NCI-H2171 treated with DMSO at 0.1 percent for 48 hours (cell line): ENCODE measurements at regions not wholly inside any gene's neighbourhood (a gene's known extent, or its start where the extent isn't known, plus 50 kb on each side); places are given as distances from the start of the nearest gene placed in this dataset.
"Not testable (repeated sequence)": the region's sequence is repeated elsewhere in the genome, so short reads cannot be mapped to it uniquely, and the experiment has no call there.

ENCODE experiments used
- DNase-seq: peaks from one replicate; lab custom pipeline; 2025; lab: John Stamatoyannopoulos, UW

GRCh38 chr4:13984991-13985800, 357.7 kb upstream of the BOD1L1 start:
- DNase-seq, result no peak

GRCh38 chr4:13985837-13986236, 358.3 kb upstream of the BOD1L1 start:
- DNase-seq, result no peak

DNA sequence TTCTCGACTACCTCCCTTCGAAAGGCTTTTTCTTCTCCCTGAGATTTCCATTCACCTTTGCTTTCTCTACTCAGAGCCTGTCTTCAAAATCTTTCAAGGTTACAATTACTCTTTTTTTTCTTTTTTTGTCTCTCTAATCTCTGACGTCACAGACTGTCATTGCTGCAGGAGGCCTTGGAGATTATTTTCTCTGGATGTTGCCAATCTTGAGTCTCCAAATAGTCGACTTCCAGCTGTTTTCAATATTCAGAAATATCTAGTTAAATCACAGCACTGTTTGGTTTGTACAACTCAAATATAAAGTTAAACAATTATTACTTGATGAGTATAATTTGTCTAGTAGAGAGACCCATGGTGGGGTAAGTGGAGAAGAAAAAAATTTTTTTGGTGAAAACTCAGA, 359.0 kb upstream of the BOD1L1 start:
- no peak for DNase-seq

GRCh38 chr4:13988353-13989305, 361.1 kb upstream of the BOD1L1 start:
- DNase-seq, result no peak

DNA sequence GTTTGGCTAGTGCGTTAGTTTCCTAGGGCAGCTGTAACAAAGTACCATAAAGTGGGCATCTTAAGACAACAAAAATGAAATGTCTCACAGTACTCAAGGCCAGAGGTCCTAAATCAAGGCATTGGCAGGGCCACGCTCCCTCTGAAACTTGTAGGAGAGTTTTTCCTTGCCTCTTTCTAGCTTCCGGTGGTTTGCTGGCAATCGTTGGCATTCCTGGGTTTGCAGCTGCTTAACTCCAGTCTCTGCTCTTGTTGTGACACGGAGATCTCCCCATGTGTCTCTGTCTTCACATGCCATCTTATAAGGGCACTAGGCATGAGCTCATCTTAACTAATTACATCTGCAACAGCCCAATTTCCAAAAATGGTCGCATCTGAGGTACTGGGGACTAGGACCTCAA, 362.0 kb upstream of the BOD1L1 start:
- DNase-seq, result no peak

GRCh38 chr4:13990596-13991589, 363.4 kb upstream of the BOD1L1 start:
- no peak for DNase-seq

GRCh38 chr4:13992041-13992440, 364.5 kb upstream of the BOD1L1 start:
- DNase-seq, result no peak

DNA sequence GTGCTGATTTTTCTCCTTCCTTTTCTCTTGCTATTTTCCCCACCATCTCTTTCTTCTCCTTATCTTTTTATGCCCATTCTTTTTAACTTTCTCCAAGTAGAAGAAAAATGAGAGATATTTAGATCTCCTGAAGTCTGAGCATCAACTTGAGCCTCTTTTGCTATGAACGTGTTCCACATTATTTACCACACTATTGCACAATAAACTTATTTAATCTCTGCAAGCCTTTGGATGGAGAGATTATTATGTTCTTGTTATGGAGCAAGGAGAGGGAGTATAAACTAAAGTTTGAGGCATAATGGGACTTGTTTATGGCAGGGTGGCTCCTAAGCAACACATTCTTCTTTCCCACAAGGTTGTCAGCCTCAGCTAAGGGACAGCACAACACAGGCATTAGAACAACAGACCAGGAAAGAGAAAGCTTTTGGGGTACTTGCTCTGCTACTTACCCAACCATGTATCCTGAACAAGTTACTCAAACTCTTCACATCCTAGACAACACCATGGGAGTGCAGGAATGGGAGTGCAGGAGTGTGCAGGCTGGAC, 365.5 kb upstream of the BOD1L1 start:
- no peak for DNase-seq

GRCh38 chr4:13994016-13994415, 366.5 kb upstream of the BOD1L1 start:
- no peak for DNase-seq

GRCh38 chr4:13998850-13999445, 371.4 kb upstream of the BOD1L1 start:
- no peak for DNase-seq

- DNase-seq, result no peak
These were observed 372.7 kb upstream of the BOD1L1 start for GRCh38 chr4:14000091-14000814.

- DNase-seq, result not testable (repeated sequence)
These were observed 374.8 kb upstream of the BOD1L1 start for GRCh38 chr4:14002331-14002730.

GRCh38 chr4:14008494-14008893, 381.0 kb upstream of the BOD1L1 start:
- DNase-seq, result no peak

DNA sequence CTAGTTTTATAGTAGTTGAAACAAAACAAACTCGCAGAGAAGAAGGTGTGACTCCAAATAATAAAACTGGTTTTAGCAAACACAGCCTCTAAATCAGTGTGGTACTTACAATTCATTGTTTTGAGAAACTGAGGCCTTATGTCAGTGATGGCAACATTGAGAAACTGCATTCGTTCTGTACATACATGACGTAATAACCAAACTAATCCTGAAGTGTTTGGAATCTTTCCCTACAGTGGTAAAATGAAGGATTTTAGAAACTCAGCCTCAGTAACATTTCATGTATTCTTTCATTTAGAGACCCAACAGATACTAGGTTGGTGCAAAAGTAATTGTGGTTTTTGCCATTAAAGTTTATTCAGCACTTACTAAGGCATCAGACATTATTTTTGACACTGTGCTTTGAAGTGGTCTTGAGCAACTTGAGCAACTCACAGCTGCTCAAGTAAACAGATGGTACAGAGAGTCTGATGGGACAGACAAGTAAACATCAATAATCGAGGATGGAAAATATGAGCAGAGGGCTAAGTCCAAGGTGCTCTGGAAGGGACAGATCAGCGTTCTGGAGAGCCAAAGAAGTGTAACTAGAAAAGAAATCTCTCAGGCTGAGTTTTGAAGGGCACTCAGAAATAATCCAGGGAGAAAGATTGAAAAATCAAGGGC, 390.8 kb upstream of the BOD1L1 start:
- no peak for DNase-seq

DNA sequence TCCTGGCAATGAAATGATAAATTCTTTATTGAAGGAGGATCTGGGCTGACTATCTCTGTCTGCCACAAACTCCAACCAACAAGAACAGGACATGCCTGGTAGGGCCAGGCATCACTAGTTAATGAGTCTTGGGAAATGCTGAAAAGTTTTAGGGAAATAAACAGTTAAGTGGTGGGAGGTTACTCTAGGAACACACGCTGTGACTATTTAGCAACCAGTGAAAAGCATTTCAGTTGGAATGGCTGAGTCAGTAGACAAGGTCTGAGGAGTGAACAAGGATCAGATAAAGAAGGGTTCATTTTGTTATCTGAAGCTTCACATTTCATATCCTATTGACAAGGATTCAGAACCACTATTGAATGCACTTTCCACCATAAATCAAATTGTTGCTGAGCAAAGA, 394.9 kb upstream of the BOD1L1 start:
- no peak for DNase-seq

DNA sequence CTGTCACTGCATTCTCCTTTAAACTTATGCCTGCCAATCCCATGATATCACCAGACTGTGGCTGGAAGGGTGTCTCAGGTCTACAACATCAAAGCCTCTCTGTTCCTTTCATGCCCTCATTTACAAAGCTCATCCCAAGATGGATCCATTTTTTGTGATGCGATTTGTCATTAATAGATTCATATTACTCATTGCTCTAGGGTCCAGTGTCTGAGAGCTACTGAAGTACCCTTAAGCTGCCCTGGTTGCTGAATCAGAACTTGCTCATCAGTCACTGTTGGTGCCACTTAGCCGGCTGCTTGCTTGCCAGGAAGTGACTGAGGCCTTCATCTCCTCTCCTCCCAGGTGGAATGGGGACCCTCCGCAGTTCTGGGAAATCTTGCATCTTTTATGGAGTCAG, 395.5 kb upstream of the BOD1L1 start:
- DNase-seq, result no peak

DNA sequence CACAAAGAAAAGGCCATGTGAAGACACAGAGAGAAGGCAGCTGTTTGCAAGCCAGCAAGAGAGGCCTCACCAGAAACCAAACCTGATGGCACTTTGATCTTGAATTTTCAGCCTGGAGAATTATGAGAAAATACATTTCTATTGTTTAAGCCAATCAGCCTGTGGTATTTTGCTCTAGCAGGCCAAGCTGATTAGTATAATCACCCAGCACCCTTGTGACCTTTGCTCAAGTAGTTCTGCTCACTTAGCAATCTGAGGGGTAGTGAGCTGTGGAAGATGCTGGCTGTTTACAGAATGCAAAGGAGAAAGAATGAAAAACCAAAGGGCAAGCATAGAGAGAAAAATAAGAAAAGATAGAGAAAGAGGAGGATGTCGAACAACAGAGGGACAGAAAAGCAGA, 396.4 kb upstream of the BOD1L1 start:
- DNase-seq, result no peak

GRCh38 chr4:14025111-14025510, 397.6 kb upstream of the BOD1L1 start:
- no peak for DNase-seq

- DNase-seq, result no peak
These were observed 398.4 kb upstream of the BOD1L1 start for GRCh38 chr4:14025891-14026290.

DNA sequence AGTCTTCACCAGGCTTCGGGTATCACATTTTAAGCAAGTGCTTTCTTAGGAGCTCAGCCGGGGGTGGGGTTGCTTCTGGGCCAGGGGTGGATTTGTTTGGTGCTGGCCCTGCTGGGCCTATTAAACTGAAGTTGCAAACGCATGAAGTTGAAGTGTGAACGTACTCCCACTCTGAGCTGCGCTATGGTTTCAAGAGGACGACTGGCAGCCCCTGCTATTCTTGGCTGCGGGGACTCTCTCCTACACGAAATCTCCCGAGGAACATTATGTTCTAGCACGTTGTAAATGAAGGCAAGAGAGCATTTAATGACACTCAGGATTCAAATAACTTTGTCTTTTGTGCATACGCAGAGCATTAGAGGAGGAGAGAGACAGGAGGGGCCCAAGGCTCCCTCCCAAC, 401.3 kb upstream of the BOD1L1 start:
- no peak for DNase-seq
